ENCODE measurements at regions not wholly inside any gene's neighbourhood (a gene's known extent, or its start where the extent isn't known, plus 50 kb on each side); places are given as distances from the start of the nearest gene placed in this dataset.

DNA sequence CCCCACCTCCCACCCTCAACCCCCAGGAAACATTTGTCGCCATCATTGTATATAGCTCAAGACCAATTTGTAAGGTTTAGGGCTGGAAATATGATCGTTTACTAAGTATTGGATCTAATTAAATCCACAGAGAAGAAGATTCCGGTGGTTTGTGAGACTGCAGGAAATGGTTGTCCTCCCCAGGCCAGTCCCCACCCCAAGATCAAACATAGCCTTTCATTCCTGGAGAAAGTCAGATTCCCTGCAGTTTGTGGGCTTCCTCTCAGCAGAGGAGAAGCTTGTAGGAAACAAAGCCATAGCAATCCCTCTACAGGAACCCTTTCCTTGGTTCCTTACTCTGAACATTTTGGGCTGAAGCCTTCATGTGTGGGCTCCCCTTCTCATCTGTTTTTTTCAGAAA lies 79.2 kb upstream of the TBCA start:
- Histone ChIP-seq H3K14ac (replicated peaks; ENCODE audit: low read depth, low read length) (no peak overlapping the region), H3K23ac (ENCODE audit: low read depth, low read length) (no peak overlapping the region), H2BK120ac (ENCODE audit: low read depth, low read length) (no peak overlapping the region), H3K79me1 (ENCODE audit: low read depth in 1 of 2, low read length in 2 of 2) (no peaks in the 10 kb centered on the region), H3K4ac (ENCODE audit: low read depth, low read length) (no peak overlapping the region), H3K36me3 (ENCODE audit: control insufficient read depth, insufficient read depth, low read length) (no peaks in the 10 kb centered on the region), H3K9ac (ENCODE audit: low read depth, low read length) (no peak overlapping the region), H3K27me3 (ENCODE audit: control insufficient read depth, insufficient read depth, low read length) (peaks cover 3% of the 10 kb centered on the region; the same call in 1 of the 2 replicates), H4K20me1 (ENCODE audit: insufficient read depth, low read length) (no peaks in the 10 kb centered on the region), H3K18ac (ENCODE audit: low read depth, low read length) (no peak overlapping the region), H2AK9ac (replicated peaks; ENCODE audit: low read depth, low read length, poor library complexity) (no peak overlapping the region), H3K4me3 (ENCODE audit: insufficient read depth, low read depth, low read length) (no peak overlapping the region), H4K91ac (ENCODE audit: insufficient read depth, low read depth, low read length) (no peak overlapping the region), H3K56ac (ENCODE audit: extremely low read depth, insufficient read depth, low read length) (no peak overlapping the region), H4K8ac (ENCODE audit: low read depth in 2 of 2, low read length in 2 of 2) (no peak overlapping the region), H2AFZ (replicated peaks; ENCODE audit: low read length, poor library complexity) (no peak overlapping the region), H3K9me1 (ENCODE audit: insufficient read depth, low read length) (peaks cover 7% of the 10 kb centered on the region), H2BK5ac (ENCODE audit: low read depth, low read length, poor library complexity, severe bottlenecking) (no peak overlapping the region), H3K9me3 (ENCODE audit: control insufficient read depth, insufficient read depth, low read length) (no peaks in the 10 kb centered on the region), H2AK5ac (ENCODE audit: low read depth, low read length) (no peak overlapping the region), H3K4me1 (ENCODE audit: control insufficient read depth, insufficient read depth, low read length) (peaks cover 2% of the 10 kb centered on the region; the same call in 1 of the 2 replicates), H4K5ac (ENCODE audit: low read depth, low read length) (no peak overlapping the region), H2BK15ac (ENCODE audit: low read depth, low read length) (no peak overlapping the region), H2BK20ac (ENCODE audit: low read depth, low read length) (no peak overlapping the region), H3K4me2 (ENCODE audit: low read depth, low read length) (no peak overlapping the region), H3K27ac (ENCODE audit: insufficient read depth, low read length) (no peak overlapping the region)
- no CpG with 5 or more reads among the region's 3 CpGs for WGBS, 2 experiments (ENCODE audit: extremely low coverage in 2 of 2, insufficient read length in 1 of 2)
- in situ Hi-C loops (cut with MboI; ENCODE audit: low sequenced_read_pairs): no loop called here
- BruUV-seq (replicated peaks): no TSS peak
- no peak for TF ChIP-seq RFX5 (IDR thresholded peaks at IDR 0.05; ENCODE audit: low read depth, low read length)
- no peak for TF ChIP-seq BHLHE40 (IDR thresholded peaks at IDR 0.05; ENCODE audit: low read depth, low read length)
- no peak for TF ChIP-seq NFE2L2 (IDR thresholded peaks at IDR 0.05; ENCODE audit: low read depth, low read length)
- no peak for TF ChIP-seq CEBPB (IDR thresholded peaks at IDR 0.05; ENCODE audit: low read depth, low read length)
- TF ChIP-seq USF2 (IDR thresholded peaks at IDR 0.05; ENCODE audit: low read depth, low read length): no peak
- no peak for TF ChIP-seq MAZ (IDR thresholded peaks at IDR 0.05; ENCODE audit: borderline replicate concordance, low read depth, low read length)
- TF ChIP-seq FOS (IDR thresholded peaks at IDR 0.05; ENCODE audit: low read depth, low read length): no peak
- TF ChIP-seq SMC3 (IDR thresholded peaks at IDR 0.05; ENCODE audit: low read depth, low read length): no peak
- TF ChIP-seq, protein P1, sequence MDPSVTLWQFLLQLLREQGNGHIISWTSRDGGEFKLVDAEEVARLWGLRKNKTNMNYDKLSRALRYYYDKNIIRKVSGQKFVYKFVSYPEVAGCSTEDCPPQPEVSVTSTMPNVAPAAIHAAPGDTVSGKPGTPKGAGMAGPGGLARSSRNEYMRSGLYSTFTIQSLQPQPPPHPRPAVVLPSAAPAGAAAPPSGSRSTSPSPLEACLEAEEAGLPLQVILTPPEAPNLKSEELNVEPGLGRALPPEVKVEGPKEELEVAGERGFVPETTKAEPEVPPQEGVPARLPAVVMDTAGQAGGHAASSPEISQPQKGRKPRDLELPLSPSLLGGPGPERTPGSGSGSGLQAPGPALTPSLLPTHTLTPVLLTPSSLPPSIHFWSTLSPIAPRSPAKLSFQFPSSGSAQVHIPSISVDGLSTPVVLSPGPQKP (IDR thresholded peaks at IDR 0.05; ENCODE audit: borderline replicate concordance, low read depth, low read length): no peak
- TF ChIP-seq RCOR1 (IDR thresholded peaks at IDR 0.05; ENCODE audit: insufficient replicate concordance, low read length): no peak
- TF ChIP-seq MXI1 (IDR thresholded peaks at IDR 0.05; ENCODE audit: borderline replicate concordance, low read depth, low read length): no peak
- TF ChIP-seq MAFK (IDR thresholded peaks at IDR 0.05; ENCODE audit: low read depth, low read length): no peak
- no peak for TF ChIP-seq RAD21 (IDR thresholded peaks at IDR 0.05; ENCODE audit: low read length)
- TF ChIP-seq POLR2A (IDR thresholded peaks at IDR 0.05; ENCODE audit: low read depth, low read length): no peak
- TF ChIP-seq CHD1 (IDR thresholded peaks at IDR 0.05; ENCODE audit: low read depth, low read length): no peak
- TF ChIP-seq CTCF (conservative IDR thresholded peaks at IDR 0.05; ENCODE audit: low read depth, low read length): no peak
- dilution Hi-C loops (cut with HindIII; ENCODE audit: low sequenced_read_pairs, unreplicated experiment): no loop called here
- intact Hi-C loops (cut with micrococcal nuclease): no loop called here
- ChIA-PET CTCF (no interaction called here), POLR2A (ENCODE audit: unreplicated experiment) (no interaction called here)
- ATAC-seq (ENCODE audit: low read depth) (no peak), DNase-seq (no peak)

All from IMR-90 (cell line).